ENCODE measurements at regions not wholly inside any gene's neighbourhood (a gene's known extent, or its start where the extent isn't known, plus 50 kb on each side); places are given as distances from the start of the nearest gene placed in this dataset.
"Not testable (repeated sequence)": the region's sequence is repeated elsewhere in the genome, so short reads cannot be mapped to it uniquely, and the experiment has no call there.

DNA sequence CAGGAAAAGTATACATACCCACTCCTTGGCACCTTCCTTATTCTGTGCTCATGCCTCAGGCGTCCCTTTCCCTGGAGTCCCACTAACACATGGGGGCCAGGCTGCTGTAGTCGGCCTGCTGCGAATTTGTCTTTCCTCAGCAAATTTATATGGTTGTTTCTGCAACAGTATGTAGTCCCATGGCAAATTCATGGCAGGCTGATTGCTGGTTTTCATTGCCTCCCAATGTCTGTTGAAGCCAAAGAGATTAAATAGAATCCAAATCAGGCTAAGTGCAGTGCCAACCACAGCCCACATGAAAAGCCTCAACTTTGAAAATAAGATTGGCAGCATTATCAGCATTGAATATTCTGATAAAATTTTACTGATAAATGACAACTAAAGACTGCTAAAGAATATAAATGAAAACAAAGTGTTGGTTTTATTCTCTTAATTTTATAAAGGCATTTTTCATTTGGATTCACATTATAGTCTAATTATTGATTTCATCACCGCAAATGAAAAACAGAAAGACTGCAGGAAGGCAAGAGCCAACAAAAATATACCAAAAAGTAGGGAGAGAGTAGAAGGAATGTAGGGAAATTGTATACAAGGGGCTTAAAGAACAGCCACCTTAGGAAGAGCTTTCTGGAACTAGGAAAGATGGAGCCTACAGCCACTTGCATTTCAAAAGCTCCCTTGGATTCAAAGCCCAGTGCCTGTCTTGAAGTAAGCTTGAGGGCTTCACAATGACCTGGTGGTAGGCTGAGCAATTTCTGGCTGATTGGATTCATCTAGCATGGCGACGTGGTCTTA, 283.7 kb upstream of the MMADHC start:
- no peak for DNase-seq (ENCODE audit: low read depth)

DNA sequence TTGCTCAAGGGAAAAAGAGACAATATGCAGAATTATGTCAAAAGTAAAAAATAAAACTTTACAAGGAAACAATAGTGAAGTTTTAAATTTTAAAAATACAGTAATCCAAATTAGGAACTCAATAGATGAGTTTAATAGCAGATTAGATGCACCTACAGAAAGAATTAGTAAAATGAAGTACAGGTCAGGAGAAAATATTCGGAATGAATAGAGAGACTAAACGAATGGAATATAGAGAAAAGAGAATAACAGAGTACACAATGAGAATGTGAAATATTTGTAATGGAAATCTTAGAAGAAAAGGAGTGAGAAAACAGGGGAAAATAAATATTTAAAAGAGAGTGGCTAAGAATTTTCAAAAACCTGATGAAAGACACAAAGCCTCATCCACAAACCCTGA, 275.7 kb upstream of the MMADHC start:
- DNase-seq (ENCODE audit: low read depth), result no peak

DNA sequence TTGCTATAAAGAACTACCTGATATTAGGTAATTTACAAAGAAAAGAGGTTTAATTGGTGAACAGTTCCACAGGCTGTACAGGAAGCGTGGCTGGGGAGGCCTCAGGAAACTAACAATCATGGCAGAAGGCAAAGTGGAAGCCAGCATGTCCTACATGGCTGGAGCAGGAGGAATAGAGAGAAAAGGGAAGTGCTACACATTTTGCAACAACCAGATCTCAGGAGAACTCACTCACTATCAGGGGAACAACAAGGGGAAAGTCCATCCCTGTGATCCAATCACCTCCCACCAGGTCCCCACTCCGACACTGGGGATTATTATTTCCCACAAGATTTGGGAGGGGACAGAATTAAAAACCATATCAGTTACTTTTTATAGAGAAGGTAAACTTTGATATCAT, 273.5 kb upstream of the MMADHC start:
- DNase-seq (ENCODE audit: low read depth), result no peak

DNA sequence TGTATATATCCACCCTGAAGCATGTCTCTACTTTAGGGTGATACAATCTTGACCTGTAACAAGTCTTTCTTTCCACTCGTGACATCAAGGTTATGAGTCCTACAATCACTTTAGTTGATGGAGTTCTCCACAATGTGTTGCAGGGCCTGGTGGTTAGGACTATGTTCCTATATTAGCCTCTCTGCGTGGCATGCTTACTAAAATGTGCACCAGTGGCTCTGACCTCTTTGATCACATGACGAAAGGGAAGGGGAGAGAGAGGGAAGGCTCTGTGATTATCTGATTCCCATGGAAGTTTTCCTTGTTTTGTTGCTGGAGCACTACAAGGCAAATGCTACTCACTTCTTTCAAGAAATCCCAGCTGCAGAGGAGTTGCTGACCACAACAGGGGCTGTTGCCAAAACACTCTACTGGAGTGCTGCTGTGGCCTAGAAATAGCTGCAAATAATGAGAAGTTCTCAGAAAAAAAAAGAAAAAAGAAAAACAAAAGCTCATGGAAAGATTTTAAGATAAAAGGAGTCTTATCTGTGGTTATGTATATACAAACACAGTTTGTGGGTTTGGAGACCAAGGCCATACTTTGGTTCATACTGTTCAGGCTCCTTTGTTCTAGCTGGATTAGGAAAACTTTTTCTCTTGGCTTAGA, 272.8 kb upstream of the MMADHC start:
- DNase-seq (ENCODE audit: low read depth), result peak; percentile 95

DNA sequence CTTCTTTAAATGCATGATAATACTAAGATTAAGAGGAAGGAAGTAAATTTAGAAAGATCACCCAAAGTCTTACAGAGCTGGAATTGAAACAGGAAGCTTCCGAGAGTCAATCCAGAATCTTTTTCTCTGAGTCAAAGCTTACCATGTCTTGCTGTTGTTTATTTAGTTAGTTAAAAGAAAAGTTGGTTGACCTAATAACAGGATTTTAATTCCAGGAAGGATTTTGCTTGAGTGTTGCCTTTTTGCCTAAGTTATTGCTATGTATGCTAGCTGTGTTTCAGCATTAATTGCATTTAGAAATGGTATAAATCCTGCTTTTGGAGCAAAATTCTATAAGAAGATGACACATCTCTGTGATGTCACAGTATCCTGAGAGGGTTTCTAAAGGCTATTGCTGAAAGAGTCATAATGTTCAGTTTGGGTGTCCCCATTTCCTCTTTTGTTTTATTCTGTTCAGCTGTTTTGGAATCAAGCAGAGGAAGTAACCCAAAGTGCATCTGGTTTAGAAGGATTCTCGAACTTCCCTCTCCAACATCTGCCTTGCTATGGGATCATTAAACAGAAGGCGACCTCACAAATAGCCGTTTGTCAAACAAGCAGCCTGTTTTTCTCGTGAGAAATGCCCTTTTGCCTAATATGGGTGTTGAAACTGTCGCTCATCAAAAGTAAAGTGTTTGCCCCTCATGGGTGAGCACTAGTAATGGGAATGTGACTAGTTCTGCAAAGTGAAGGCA, 271.5 kb upstream of the MMADHC start:
- peak; percentile 20 for DNase-seq (ENCODE audit: low read depth)

DNA sequence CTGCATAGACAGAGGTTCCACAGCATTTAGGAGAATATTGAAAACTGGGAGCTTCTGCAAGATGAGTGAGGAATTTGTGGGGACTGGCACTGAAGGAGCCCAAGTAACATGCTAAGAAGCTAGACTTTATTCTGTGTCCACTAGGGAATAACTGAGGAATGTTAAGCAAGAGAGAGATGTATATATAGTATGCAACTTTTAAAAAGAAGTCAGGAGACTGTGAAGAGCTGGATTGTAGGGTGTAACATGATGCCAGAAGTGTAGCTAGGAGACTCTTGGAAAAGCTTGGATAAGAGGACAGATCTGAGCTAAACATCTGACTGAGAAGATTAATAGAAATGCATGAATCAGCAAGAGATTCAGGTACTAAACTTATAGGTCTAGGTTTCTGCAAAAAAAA, 270.6 kb upstream of the MMADHC start:
- no peak for DNase-seq (ENCODE audit: low read depth)

DNA sequence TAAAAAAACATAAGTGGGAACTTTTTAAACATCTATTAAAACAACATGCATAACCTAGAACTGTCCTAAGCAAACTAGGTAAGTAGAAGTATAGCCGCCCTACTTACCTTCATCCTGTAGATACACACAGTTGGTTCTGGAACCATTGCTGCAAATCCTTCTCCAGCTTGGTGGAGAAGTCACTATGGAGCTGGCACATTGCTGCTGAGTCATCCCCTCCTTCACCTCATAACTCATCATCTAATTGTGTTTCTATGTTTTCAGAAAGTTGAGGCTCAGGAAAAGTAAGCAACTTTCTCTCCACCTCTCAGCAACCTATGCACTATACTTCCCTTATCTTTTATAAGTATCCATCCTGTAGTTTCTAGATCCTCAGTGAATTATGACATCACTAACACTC, 269.8 kb upstream of the MMADHC start:
- DNase-seq (ENCODE audit: low read depth), result peak; percentile 15

DNA sequence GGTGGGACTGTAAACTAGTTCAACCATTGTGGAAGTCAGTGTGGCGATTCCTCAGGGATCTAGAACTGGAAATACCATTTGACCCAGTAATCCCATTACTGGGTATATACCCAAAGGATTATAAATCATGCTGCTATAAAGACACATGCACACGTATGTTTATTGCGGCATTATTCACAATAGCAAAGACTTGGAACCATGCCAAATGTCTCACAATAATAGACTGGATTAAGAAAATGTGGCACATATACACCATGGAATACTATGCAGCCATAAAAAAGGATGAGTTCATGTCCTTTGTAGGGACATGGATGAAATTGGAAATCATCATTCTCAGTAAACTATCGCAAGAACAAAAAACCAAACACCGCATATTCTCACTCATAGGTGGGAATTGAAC, 268.3 kb upstream of the MMADHC start:
- DNase-seq (ENCODE audit: low read depth), result not testable (repeated sequence)

DNA sequence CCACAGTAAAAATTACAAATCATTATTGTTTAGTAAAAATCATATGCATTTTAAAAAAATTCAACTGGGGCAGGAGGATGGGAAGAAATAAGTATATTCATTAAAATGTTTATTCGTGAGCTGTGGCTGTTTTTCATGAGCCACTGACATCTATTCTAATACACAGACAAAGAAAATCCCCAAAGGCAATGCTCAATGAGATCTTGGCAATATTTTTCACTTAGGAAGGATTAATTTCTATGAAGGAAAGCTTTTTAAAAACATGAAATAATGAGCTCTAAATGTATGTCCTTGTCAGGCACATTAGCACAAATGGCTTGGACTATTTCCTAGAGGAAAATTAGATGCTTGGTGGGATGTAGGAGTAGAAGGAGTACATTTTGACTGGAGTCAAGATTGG, 262.0 kb upstream of the MMADHC start:
- DNase-seq (ENCODE audit: low read depth), result no peak

DNA sequence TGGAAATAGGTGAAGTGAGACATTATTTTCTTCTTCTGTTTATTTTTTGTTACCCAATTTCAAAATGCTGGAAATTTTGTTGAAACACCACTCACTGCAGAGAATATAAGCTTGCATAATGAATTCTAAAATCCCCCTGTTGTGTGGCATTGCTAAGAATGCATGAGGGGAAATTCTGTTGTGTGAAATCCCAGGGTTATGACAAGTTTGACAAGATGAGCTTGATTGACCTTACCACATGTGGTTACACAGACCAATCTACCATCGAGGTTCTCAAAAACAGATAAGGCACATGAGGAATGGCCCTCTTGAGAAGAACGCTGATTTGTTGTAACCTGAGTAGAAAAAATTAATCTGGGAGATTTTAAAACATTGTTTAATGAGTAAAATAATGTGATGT, 261.6 kb upstream of the MMADHC start:
- no peak for DNase-seq (ENCODE audit: low read depth)

DNA sequence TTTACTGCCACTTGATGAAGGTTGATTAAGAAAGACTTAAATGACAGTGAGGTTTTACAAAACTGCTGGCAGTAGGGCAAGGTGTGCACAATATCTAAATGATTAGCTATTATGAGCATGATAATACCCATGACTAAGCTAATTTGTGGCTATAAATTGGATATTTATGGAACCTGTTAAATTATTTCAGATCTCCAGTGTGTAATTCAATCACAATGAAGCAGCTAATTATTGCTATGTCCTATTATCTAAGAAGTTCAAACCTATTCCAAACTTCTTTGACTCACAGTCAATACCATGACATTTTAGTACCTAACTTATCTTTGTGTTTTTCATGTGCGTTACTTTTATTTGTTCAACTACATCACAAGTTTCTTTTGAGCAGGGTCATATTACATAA, 253.8 kb upstream of the MMADHC start:
- no peak for DNase-seq (ENCODE audit: low read depth)

DNA sequence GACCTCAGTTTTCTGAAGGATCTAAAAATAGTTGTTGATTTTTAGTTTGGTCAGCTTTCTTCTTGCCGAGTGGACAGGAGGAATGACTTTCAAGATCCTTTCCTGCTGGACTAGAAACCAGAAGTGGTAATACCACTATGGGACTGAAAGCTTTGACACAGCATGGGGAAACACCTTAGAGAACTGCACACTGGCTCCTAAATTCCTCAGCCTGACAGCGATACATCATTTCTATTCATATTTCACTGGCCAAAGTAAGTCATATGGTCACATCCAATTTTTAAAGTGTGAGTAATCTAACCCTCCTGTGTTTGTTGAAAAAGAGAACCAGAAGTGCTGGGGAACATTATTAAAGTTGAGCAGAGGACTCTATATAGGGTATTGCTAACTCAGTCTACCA, 244.7 kb upstream of the MMADHC start:
- DNase-seq (ENCODE audit: low read depth), result no peak

DNA sequence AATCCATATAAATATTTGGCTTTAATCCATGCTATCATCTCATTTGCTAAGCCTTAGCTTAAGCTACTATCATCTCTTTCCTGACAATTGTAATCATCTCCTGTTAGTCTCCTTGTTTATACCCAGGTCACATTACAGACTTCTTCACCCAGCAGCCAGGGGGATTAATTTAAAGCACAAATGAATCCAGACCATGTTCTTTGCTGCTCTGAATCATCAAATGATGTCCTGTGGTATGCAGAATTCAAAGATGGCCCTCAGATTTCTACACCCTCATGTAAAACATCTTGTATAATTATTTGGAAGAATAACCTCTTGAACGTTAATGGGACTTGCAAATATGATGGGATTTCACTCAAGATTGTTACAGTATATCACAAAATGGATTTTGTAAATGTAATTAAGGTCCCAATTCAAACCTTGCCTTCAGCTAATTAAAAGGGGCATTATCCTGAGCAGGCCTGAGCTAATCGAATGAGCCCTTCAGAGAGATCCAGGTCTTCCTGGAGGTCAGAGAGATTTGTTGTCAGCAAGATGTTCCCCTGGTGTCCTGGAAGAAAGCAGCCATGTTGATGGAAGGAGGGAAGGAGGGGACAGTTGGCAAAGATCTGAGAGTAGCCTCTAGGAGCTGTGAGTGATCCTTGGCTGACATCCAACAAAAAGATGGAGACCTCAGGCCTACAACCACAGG, 241.1 kb upstream of the MMADHC start:
- peak; percentile 12 for DNase-seq (ENCODE audit: low read depth)

DNA sequence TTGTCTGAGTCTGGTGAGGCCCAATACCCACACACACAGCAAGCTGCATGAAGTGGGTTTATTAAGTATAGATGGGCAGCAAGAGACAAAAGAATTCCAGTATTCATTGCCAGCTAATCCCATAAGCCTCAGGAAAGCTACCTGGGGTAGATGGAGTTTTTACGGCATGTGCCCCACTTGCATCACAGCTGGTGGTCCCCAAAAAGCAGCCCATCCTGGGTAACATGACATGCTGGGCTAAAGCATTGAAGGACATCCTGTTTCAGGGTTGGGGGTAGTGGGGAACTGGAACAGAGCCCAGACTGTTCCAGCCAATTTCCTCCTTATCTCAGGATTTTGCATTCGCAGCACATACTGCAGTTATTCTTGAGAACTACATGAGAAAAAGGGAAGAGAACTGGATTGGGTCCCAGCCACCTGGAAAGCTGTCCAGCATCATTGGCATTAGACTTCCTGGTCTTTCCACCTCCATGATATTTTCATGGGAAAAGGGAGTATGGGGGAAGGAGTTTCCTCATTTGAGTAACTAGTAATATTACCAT, 240.1 kb upstream of the MMADHC start:
- DNase-seq (ENCODE audit: low read depth), result no peak

DNA sequence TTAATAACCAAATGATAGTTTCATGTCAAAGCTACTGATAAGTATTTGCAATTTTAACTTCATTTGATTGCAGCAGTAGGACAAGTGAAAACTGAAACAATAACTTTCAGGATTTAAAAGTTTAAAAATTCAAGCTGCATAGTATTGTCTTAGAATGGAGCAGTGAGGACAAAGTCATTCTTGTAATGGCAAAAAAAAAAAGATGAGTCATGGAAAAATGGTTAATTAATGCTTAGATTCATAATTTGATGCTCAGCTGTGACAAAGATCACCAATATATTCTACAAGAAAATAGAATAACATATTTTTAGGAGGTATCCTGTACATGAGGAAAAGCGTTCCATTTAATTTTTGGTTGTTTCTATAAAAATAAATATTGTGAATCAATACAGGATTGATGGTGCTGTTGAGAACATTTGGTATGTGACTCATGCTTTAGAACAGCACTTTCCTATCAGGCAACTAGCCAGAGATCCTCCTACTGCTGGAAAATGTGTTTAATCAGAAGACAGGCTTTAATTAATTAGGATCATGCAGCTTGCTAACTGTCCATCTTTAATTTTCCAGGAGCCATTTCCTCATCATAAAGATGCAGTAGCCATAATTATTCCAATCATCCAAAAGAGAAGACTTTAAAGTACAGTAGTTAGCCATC, 239.0 kb upstream of the MMADHC start:
- DNase-seq (ENCODE audit: low read depth), result peak; percentile 30

DNA sequence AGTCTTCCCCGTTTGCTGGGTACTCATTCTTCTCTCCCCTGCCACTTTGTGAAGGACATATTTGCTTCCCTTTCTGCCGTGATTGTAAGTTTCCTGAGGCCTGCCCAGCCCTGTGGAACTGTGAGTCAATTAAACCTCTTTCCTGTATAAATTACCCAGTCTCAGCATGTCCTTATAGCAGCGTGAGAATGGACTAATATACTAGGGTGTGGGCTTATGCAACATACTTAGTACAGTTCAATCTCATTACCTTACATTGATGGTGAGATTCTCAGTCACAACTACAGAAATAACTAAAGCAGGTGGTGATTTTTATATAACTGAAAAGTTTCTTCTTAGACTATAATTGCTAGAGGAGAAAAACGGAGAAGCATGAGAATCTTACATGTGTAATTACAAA, 237.9 kb upstream of the MMADHC start:
- no peak for DNase-seq (ENCODE audit: low read depth)

DNA sequence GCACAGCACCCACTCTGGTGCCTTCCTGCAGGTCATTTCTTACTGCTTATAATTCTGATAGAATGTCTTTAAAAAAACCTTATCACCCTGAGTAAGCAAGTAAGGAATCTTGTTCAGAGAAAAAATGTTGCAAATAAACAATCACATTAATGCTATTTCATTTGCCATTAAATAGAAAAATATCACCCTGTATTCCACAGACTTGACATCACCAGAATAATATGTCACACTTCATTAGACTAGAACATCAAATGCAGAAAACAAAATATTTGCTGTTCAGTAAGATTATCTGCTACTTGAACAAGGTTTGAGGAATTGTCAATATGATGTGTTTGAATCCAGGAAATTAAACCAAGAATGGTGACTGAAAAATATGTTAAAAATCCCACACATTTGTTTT, 236.6 kb upstream of the MMADHC start:
- DNase-seq (ENCODE audit: low read depth), result no peak

DNA sequence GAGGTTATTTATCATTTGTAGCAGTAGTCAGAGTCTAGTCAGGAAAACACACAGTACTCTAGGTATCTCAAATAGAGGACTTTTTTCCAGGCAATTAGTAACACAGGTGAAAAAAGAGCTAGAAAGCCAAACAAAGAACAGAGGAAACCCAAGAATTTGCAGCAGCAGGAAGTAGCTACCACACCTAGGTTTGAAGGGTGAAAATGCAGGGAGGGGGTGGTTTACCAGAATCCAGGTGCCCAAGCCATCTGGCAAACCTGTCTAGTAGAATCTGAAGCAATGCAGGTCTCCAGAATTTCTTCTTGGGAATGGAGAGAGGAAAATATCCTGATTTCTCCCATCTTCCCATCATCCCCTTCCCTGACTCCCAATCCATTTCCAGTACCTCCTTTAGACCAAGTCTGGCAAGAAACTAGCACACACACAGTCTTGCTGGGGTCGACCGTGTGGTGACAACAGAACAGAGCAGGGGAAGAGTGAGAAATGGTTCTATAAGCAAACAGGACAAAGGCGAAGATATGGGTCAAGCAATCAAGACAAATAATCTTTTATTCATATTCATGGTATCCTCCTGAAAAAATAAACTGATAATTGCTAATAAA, 231.9 kb upstream of the MMADHC start:
- DNase-seq (ENCODE audit: low read depth), result no peak

DNA sequence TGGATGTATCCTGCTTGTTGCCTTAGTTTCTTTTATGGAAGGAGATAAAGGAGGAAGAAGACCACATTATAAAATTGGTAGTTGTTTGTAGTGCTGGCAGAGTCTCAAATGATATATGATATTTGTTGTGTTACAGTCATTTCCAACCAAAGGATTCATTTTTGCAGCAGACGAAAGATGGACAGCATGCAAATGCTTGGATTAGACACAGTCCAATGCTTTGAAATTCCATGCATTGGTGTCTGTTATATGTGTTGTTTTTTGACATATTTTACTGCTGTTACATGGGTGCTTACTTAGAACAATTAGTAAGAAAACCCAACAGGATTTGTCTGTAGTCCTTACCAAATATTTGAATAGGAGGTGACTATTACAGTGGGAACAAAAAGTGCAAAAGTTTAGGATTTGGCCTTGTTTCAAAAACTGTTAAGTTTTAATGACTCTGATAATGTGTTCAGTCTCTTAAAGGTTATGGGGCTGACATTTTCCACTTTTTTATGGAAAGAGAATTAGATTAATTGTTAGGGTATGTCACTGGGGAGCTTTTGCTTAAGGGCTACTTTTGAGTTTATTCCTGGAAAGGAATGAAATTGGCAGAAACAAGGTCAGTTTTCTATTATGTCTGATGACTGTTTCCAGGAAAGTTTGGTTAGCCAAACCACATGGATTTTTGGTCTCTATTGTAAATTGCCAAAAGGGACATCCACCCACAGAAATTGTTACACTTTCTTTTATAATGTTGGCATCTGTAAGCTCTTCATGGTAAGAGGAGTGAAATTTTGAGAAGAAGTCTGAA, 229.4 kb upstream of the MMADHC start:
- DNase-seq (ENCODE audit: low read depth), result peak; percentile 33

DNA sequence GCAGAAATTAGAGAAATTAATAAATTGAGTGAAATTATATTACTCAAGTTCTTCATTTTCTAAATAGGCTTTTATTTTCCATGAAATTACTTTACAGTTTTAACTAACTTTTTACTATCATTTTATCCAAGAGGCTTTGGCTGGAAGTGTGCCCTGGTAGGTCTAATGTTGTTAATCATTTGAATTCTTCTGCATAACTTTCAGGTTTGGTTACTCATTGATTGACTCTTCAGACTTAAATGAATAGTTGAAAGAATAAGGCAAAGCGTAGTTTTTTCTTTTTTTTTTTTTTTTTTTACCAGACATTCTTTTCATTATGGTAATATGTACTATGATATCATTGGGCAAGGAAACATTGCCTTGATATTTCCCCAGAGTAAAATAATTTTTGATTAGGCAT, 228.4 kb upstream of the MMADHC start:
- DNase-seq (ENCODE audit: low read depth), result no peak
